SK-N-SH (cell line): ENCODE measurements at regions not wholly inside any gene's neighbourhood (a gene's known extent, or its start where the extent isn't known, plus 50 kb on each side); places are given as distances from the start of the nearest gene placed in this dataset.

Experiments used
- CTCF ChIA-PET: fragments of 300-600, 350-600 bp; formaldehyde crosslinking; extraction: SDS; loops from one replicate; lab custom pipeline; 2021; lab: Yijun Ruan, JAX
- POLR2A ChIA-PET: fragments of 350-600 bp; sonication (Branson Sonifier 250); formaldehyde crosslinking; extraction: SDS; loops from one replicate; lab custom pipeline; 2020; ENCODE audit warnings: antibody characterized with exemption, inconsistent platforms; lab: Yijun Ruan, JAX
- DNase-seq: peaks from one replicate; pipeline ENCODE4 v3.0.0; 2012
- H2AFZ ChIP-seq: fragments of 200-600 bp; sonication (generic); 2 replicates; pipeline ENCODE4 v1.8.1; 2016; ENCODE audit warnings: antibody characterized with exemption, mild to moderate bottlenecking, low read depth
- H3F3A ChIP-seq: fragments of 200-600 bp; sonication (generic); replicated peaks from 2 replicates; pipeline ENCODE3; 2016; ENCODE audit warnings: antibody characterized with exemption, mild to moderate bottlenecking; ENCODE audit not compliant: insufficient read depth
- H3K27ac ChIP-seq, 2 experiments: fragments of 200-500 bp in 1 of 2; fragments of 200-600 bp in 1 of 2; sonication (Bioruptor generic) in 1 of 2; sonication (generic), shearing (Covaris generic) in 1 of 2; 2 replicates each; pipeline versions ENCODE4 v1.5.1 to v1.6.1; 2014 to 2016; ENCODE audit warnings: low read depth in 2 of 2, inconsistent platforms in 1 of 2, low read length in 1 of 2, mild to moderate bottlenecking in 1 of 2, mixed read lengths in 1 of 2
- H3K27me3 ChIP-seq: fragments of 200-600 bp; sonication (generic), shearing (Covaris generic); 2 replicates; pipeline ENCODE4 v1.6.1; 2016; ENCODE audit warnings: mixed run types; ENCODE audit not compliant: insufficient read depth
- H3K36me3 ChIP-seq, 2 experiments: fragments of 200-500 bp in 1 of 2; fragments of 200-600 bp in 1 of 2; sonication (Bioruptor generic) in 1 of 2; sonication (generic) in 1 of 2; replicated peaks in 1 of 2; 2 replicates each; pipeline versions ENCODE3 to v1.5.1; 2014 to 2016; ENCODE audit warnings: low read length in 1 of 2, mild to moderate bottlenecking in 1 of 2; ENCODE audit not compliant: insufficient read depth in 2 of 2, control insufficient read depth in 1 of 2
- H3K4me1 ChIP-seq, 2 experiments: fragments of 200-500 bp in 1 of 2; fragments of 200-600 bp in 1 of 2; sonication (Bioruptor generic) in 1 of 2; sonication (generic), shearing (Covaris generic) in 1 of 2; 2 replicates each; pipeline versions ENCODE4 v1.5.1 to v1.6.1; 2014 to 2016; ENCODE audit warnings: low read depth in 1 of 2, low read length in 1 of 2, mixed run types in 1 of 2; ENCODE audit not compliant: insufficient read depth in 2 of 2, control insufficient read depth in 1 of 2
- H3K4me2 ChIP-seq: fragments of 200-600 bp; sonication (generic), shearing (Covaris generic); 2 replicates; pipeline ENCODE4 v1.6.1; 2017; ENCODE audit warnings: mixed run types
- H3K4me3 ChIP-seq, 2 experiments: fragments of 200-500 bp in 1 of 2; fragments of 200-600 bp in 1 of 2; sonication (Bioruptor generic) in 1 of 2; sonication (generic), shearing (Covaris generic) in 1 of 2; 2 replicates each; pipeline versions ENCODE4 v1.5.1 to v1.8.1; 2014 to 2016; ENCODE audit warnings: low read depth in 2 of 2, inconsistent platforms in 1 of 2, low read length in 1 of 2, mild to moderate bottlenecking in 1 of 2, mixed read lengths in 1 of 2, moderate library complexity in 1 of 2
- H3K79me2 ChIP-seq: fragments of 200-600 bp; sonication (generic); 2 replicates; pipeline ENCODE4 v1.8.1; 2017; ENCODE audit warnings: mild to moderate bottlenecking; ENCODE audit not compliant: insufficient read depth
- H3K9ac ChIP-seq: fragments of 200-600 bp; sonication (generic); 2 replicates; pipeline ENCODE4 v1.6.1; 2017; ENCODE audit warnings: mixed run types
- H3K9me2 ChIP-seq: fragments of 200-600 bp; sonication (generic); 2 replicates; pipeline ENCODE4 v1.6.1; 2017; ENCODE audit warnings: mixed run types
- H3K9me3 ChIP-seq: fragments of 200-600 bp; sonication (generic); 2 replicates; pipeline ENCODE4 v1.6.1; 2017; ENCODE audit warnings: mixed run types, mild to moderate bottlenecking, moderate library complexity
- H4K20me1 ChIP-seq: fragments of 200-600 bp; sonication (generic); 2 replicates; pipeline ENCODE4 v1.6.1; 2017; ENCODE audit warnings: mild to moderate bottlenecking, mixed run types; ENCODE audit not compliant: insufficient read depth
- CTCF ChIP-seq: fragments of 200-600 bp; sonication (generic); IDR thresholded peaks from 2 replicates; pipeline ENCODE4 v1.6.1; 2017; ENCODE audit warnings: antibody characterized with exemption, mild to moderate bottlenecking, moderate library complexity
- EZH2phosphoT487 ChIP-seq: fragments of 200-600 bp; sonication (generic); IDR thresholded peaks from 2 replicates; pipeline ENCODE4 v1.6.1; 2017; ENCODE audit warnings: low read depth, mixed run types, mild to moderate bottlenecking, antibody characterized with exemption, moderate library complexity, borderline replicate concordance
- FOXJ3 ChIP-seq: sonication (generic); formaldehyde crosslinking; IDR thresholded peaks from 2 replicates; pipeline ENCODE4 v1.5.1; 2020; ENCODE audit warnings: mild to moderate bottlenecking, missing genetic modification reagents
- GABPA ChIP-seq: IDR thresholded peaks from 2 replicates; pipeline ENCODE4 v1.4.0; 2012; ENCODE audit warnings: low read depth, mild to moderate bottlenecking
- GATA2 ChIP-seq: sonication (generic); formaldehyde crosslinking; IDR thresholded peaks from 2 replicates; pipeline ENCODE4 v1.5.0; 2020; ENCODE audit warnings: mild to moderate bottlenecking, missing genetic modification reagents
- MAX ChIP-seq: IDR thresholded peaks from 2 replicates; pipeline ENCODE4 v1.4.0; 2012; ENCODE audit warnings: low read depth
- MEF2A ChIP-seq: IDR thresholded peaks from 2 replicates; pipeline ENCODE4 v1.4.0; 2012; ENCODE audit warnings: low read depth, borderline replicate concordance
- MXI1 ChIP-seq: IDR thresholded peaks from 2 replicates; pipeline ENCODE4 v1.6.1; 2012; ENCODE audit warnings: mild to moderate bottlenecking, low read depth, low read length, improper control_type of control experiment
- NRF1 ChIP-seq: IDR thresholded peaks from 2 replicates; pipeline ENCODE4 v1.6.1; 2012; ENCODE audit warnings: low read depth, mild to moderate bottlenecking, low read length
- POLR2AphosphoS5 ChIP-seq: IDR thresholded peaks from 2 replicates; pipeline ENCODE4 v1.6.1; 2012; ENCODE audit warnings: low read depth, low read length
- SIN3A ChIP-seq: IDR thresholded peaks from 2 replicates; pipeline ENCODE4 v1.6.1; 2012; ENCODE audit warnings: low read depth, mild to moderate bottlenecking, low read length, moderate library complexity, borderline replicate concordance
- TAF1 ChIP-seq: IDR thresholded peaks from 2 replicates; pipeline ENCODE4 v1.6.1; 2012; ENCODE audit warnings: low read depth, mild to moderate bottlenecking, low read length, moderate library complexity, borderline replicate concordance
- TCF12 ChIP-seq: IDR thresholded peaks from 2 replicates; pipeline ENCODE4 v1.4.0; 2012
- USF2 ChIP-seq: fragments of 150-350 bp; IDR thresholded peaks from 2 replicates; pipeline ENCODE4 v1.6.1; 2017; ENCODE audit warnings: antibody characterized with exemption, low read length, low read depth, borderline replicate concordance
- YY1 ChIP-seq: IDR thresholded peaks from 2 replicates; pipeline ENCODE4 v1.4.0; 2012; ENCODE audit warnings: low read depth, mild to moderate bottlenecking
- ZBTB33 ChIP-seq: IDR thresholded peaks from 2 replicates; pipeline ENCODE4 v1.4.0; 2012; ENCODE audit warnings: low read depth, borderline replicate concordance
- WGBS: methylation state at CpG from one replicate; pipeline ENCODE4 v1.1.6; 2017; ENCODE audit warnings: low lambda C conversion rate; 5-methylcytosine and 5-hydroxymethylcytosine counted together
- TF ChIP-seq, protein P1 (sequence below): IDR thresholded peaks from 2 replicates; pipeline ENCODE4 v1.4.0; 2012; ENCODE audit warnings: low read depth, borderline replicate concordance
- TF ChIP-seq, protein P2 (sequence below): fragments of 150-350 bp; IDR thresholded peaks from 2 replicates; pipeline ENCODE4 v1.6.1; 2016; ENCODE audit warnings: mild to moderate bottlenecking, low read depth, low read length

DNA sequence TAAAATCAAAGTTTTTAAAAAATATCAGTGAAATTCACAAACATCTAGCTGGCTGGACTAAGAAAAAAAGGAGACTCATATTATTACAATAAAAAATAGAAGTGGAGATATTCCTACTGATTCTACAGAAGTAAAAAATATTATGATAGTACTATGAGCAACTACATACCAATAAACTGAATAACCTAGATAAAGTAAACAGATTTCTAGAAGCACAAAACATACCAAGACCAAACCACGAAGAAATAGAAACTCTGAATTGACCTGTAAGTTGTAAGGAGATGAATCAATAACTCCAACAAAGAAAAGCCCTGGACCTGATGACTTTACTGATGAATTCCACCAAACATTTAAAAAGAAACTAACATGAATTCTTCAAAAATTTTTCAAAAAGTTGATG is 867.3 kb downstream of the PCDH18 start:
- H4K20me1 ChIP-seq = no peaks in the 10 kb centered on the region
- H3K4me3 ChIP-seq = no peak overlapping the region
- H3F3A ChIP-seq = no peaks in the 10 kb centered on the region
- no peak overlapping the region for H3K9ac ChIP-seq
- DNase-seq = no peak
- no peak overlapping the region for H3K27ac ChIP-seq
- H3K36me3 ChIP-seq = no peaks in the 10 kb centered on the region
- H3K9me3 ChIP-seq = no peaks in the 10 kb centered on the region
- H3K9me2 ChIP-seq = no peaks in the 10 kb centered on the region
- no peaks in the 10 kb centered on the region for H3K27me3 ChIP-seq
- ChIA-PET POLR2A (no interaction called here), CTCF (no interaction called here)
- H3K4me1 ChIP-seq = no peaks in the 10 kb centered on the region; a peak in 1 of 4 replicates
- peak overlapping the region; percentile 38; the same call in 1 of the 2 replicates for H2AFZ ChIP-seq
- H3K4me2 ChIP-seq = no peak overlapping the region
- TF ChIP-seq USF2 (no peak), TCF12 (no peak), CTCF (no peak), EZH2phosphoT487 (no peak), ZBTB33 (no peak), MAX (no peak), YY1 (no peak), FOXJ3 (CRISPR knock-in tag) (no peak), NRF1 (no peak), MEF2A (no peak), MXI1 (no peak), GATA2 (no peak), GABPA (no peak)
- TF ChIP-seq, all 33 proteins: peak for 0
- H3K79me2 ChIP-seq = no peaks in the 10 kb centered on the region
- 10% methylated on average over 1 of the region's 1 CpG for WGBS

GRCh38 chr4:136662539-136662938 is 869.8 kb downstream of the PCDH18 start:
- H3K36me3 ChIP-seq = no peaks in the 10 kb centered on the region
- TF ChIP-seq, protein P1, sequence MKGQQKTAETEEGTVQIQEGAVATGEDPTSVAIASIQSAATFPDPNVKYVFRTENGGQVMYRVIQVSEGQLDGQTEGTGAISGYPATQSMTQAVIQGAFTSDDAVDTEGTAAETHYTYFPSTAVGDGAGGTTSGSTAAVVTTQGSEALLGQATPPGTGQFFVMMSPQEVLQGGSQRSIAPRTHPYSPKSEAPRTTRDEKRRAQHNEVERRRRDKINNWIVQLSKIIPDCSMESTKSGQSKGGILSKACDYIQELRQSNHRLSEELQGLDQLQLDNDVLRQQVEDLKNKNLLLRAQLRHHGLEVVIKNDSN = no peak
- TF ChIP-seq TAF1 (no peak), TCF12 (no peak), SIN3A (no peak), ZBTB33 (no peak), POLR2AphosphoS5 (no peak)
- TF ChIP-seq, protein P2, sequence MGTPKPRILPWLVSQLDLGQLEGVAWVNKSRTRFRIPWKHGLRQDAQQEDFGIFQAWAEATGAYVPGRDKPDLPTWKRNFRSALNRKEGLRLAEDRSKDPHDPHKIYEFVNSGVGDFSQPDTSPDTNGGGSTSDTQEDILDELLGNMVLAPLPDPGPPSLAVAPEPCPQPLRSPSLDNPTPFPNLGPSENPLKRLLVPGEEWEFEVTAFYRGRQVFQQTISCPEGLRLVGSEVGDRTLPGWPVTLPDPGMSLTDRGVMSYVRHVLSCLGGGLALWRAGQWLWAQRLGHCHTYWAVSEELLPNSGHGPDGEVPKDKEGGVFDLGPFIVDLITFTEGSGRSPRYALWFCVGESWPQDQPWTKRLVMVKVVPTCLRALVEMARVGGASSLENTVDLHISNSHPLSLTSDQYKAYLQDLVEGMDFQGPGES = no peak

More at GRCh38 chr4:136662539-136662938, 869.8 kb downstream of the PCDH18 start:
- Histone ChIP-seq H3K9me3 (no peaks in the 10 kb centered on the region), H3K4me2 (no peak overlapping the region), H3K4me3 (no peak overlapping the region), H3K9me2 (no peaks in the 10 kb centered on the region), H3K4me1 (no peaks in the 10 kb centered on the region), H3K9ac (no peak overlapping the region), H3K27me3 (no peaks in the 10 kb centered on the region), H3F3A (no peaks in the 10 kb centered on the region), H3K79me2 (no peaks in the 10 kb centered on the region), H2AFZ (no peak overlapping the region), H3K27ac (no peak overlapping the region), H4K20me1 (no peaks in the 10 kb centered on the region)
- ChIA-PET CTCF (interaction anchor here (0.7 kb wide), 1 partner anchor 75 kb away, joined by 3 read pairs; no protein-coding TSS in a partner anchor), POLR2A (no interaction called here)
- 14% methylated on average over 1 of the region's 1 CpG for WGBS
- DNase-seq = no peak
